Stimulated activated memory B cell treated with anti-CD40 and anti-IgM and Interleukin-4, amounts not matched to agents 10 μg/mL and 1 μg/mL and 100 μg/mL, for 72 hours (primary cell): ENCODE measurements at regions not wholly inside any gene's neighbourhood (a gene's known extent, or its start where the extent isn't known, plus 50 kb on each side); places are given as distances from the start of the nearest gene placed in this dataset.

Experiments used
- ATAC-seq: fragments of 150-1000 bp; cut with Tn5 transposase; 2 replicates; pipeline ENCODE4 v1.10.0; 2021
- H3K27ac Mint-ChIP-seq: one replicate; pipeline ENCODE4 v1.8.0; 2022; ENCODE audit warnings: mild to moderate bottlenecking, mixed read lengths
- H3K27me3 Mint-ChIP-seq: one replicate; pipeline ENCODE4 v1.8.0; 2022; ENCODE audit warnings: mixed read lengths
- H3K36me3 Mint-ChIP-seq: one replicate; pipeline ENCODE4 v1.8.0; 2022; ENCODE audit warnings: mixed read lengths
- H3K4me1 Mint-ChIP-seq: one replicate; pipeline ENCODE4 v1.8.0; 2022; ENCODE audit warnings: mixed read lengths
- H3K4me3 Mint-ChIP-seq: one replicate; pipeline ENCODE4 v1.8.0; 2022; ENCODE audit warnings: mild to moderate bottlenecking, moderate library complexity, mixed read lengths
- H3K9me3 Mint-ChIP-seq: one replicate; pipeline ENCODE4 v1.8.0; 2022; ENCODE audit warnings: mixed read lengths

DNA sequence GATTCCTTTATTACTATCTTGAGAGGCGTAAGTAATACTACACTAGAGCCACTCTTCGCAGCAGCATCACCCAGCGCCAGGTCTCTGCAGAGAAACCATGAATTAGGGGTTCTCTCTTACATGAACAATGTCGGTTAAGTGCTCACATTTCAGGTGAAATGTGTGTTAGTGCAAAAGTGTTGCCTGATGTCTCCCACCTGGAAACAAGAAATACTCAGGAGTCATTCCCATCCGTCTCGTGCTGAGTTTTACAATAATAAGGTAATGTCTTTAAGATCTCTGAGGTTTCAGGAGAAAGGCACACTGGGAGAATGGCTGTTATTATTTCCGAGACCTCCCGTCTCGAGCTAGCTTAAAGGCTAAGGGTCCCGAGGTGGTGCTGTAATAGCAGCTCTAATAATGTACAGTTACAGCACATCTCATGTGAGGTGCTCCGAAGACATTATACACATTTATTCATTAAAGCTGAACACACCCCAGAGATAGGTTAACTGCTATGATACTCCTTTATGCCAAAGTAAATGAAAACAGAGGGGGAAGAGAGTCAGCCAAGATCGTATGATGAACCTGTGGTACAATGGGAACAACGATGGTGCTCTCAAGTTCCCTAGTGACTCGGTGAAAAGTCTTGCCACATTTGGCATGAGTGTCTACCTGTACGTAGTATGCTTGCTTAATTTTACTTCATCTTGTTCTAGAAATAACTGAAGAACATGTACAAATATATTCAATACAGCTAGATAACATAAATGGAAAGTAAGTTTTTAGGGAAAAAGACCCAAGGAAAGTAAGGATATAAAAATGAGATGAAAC is 458.3 kb upstream of the CITED2 start:
- no peaks in the 10 kb centered on the region for H3K4me1 Mint-ChIP-seq
- no peaks in the 10 kb centered on the region for H3K36me3 Mint-ChIP-seq
- H3K4me3 Mint-ChIP-seq = no peak overlapping the region
- ATAC-seq = no peak
- no peak overlapping the region for H3K27ac Mint-ChIP-seq
- peaks cover 12% of the 10 kb centered on the region for H3K27me3 Mint-ChIP-seq
- H3K9me3 Mint-ChIP-seq = no peaks in the 10 kb centered on the region

DNA sequence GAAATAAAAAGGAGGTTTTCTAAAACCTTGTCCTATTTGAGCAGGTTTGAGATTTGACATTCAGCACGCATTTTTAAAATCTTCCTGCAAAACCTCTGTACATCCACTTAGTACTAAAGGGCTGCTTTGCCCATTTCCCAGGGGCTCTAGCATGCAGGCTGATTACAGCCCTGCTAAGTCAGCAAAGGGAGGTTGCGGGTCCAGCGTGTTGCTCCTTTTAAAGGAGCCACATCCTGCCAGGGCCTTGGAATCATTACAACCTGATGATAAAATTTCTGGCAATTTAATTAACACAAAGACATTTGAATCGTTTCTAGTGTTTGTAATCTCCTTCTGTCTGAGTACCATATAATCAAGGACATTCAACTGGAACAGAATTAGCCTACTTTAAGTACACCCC is 455.1 kb upstream of the CITED2 start:
- H3K27ac Mint-ChIP-seq = no peak overlapping the region
- peaks cover 12% of the 10 kb centered on the region for H3K27me3 Mint-ChIP-seq
- no peak for ATAC-seq
- H3K4me1 Mint-ChIP-seq = no peaks in the 10 kb centered on the region
- no peak overlapping the region for H3K4me3 Mint-ChIP-seq
- H3K9me3 Mint-ChIP-seq = no peaks in the 10 kb centered on the region
- H3K36me3 Mint-ChIP-seq = no peaks in the 10 kb centered on the region

DNA sequence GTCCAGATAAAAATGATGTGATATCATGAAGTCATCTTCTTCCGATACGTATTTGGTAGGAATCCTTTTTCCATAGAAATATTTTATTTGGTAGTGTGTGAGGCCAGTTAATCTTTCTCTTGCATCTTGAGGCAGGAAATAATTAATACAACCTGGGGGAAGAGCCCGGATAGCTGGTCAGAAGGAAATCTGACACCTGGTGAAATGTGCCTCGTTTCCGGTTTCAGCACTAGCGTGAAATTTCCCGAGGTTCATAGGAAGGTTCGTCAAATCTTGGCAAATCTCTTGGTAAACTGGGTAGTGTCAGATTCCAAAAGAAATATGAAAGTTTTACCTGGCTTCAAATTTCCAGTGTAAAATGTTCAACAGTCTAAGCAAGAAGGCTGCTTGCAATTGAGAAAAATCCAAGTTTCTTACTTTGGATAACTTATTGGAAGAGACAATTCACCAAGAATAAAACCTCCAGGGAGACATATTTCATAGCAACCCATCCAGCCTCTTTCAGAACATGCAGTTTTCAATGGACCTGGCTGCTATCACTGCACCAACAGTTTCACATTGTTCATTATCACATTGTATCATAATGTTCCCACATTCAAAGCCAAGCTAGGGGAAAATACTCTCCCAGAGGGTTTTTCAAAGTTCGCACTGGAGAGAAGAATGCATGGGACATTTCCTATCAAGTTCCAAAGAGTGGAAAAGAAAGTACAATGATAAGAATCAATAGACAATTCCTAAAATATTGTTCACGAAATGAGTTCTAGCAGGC is 454.5 kb upstream of the CITED2 start:
- Mint-ChIP-seq H3K27me3 (peaks cover 12% of the 10 kb centered on the region), H3K27ac (no peak overlapping the region), H3K9me3 (no peaks in the 10 kb centered on the region), H3K4me3 (no peak overlapping the region), H3K36me3 (no peaks in the 10 kb centered on the region), H3K4me1 (no peaks in the 10 kb centered on the region)
- no peak for ATAC-seq

GRCh38 chr6:139825935-139826374 is 451.5 kb upstream of the CITED2 start:
- peaks cover 9% of the 10 kb centered on the region for H3K27me3 Mint-ChIP-seq
- no peaks in the 10 kb centered on the region for H3K4me1 Mint-ChIP-seq
- no peak overlapping the region for H3K27ac Mint-ChIP-seq
- no peak overlapping the region for H3K4me3 Mint-ChIP-seq
- no peak for ATAC-seq
- H3K36me3 Mint-ChIP-seq = no peaks in the 10 kb centered on the region
- no peaks in the 10 kb centered on the region for H3K9me3 Mint-ChIP-seq

DNA sequence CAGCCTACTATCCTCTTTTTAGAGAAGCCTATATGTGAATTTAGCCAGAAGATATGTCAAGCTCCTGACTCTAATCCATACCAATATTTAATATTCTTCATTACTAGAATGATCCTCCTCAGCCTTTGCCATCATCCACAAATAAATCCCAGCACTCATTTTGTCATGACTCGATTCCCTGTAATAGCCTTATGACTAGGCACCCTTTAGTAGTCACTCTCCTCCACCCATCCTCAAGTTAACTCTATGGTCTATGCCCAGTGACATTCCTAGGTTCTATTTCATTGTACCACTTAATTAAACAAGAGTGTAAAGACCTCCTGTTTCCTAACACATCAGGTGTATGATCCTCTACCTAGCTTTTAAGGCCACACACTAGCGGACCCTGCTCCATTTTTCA is 450.4 kb upstream of the CITED2 start:
- no peaks in the 10 kb centered on the region for H3K4me1 Mint-ChIP-seq
- ATAC-seq = no peak
- H3K27me3 Mint-ChIP-seq = peaks cover 15% of the 10 kb centered on the region
- H3K36me3 Mint-ChIP-seq = no peaks in the 10 kb centered on the region
- H3K9me3 Mint-ChIP-seq = no peaks in the 10 kb centered on the region
- H3K4me3 Mint-ChIP-seq = no peak overlapping the region
- H3K27ac Mint-ChIP-seq = no peak overlapping the region

GRCh38 chr6:139823808-139824126 is 449.3 kb upstream of the CITED2 start:
- no peaks in the 10 kb centered on the region for H3K4me1 Mint-ChIP-seq
- no peaks in the 10 kb centered on the region for H3K36me3 Mint-ChIP-seq
- no peaks in the 10 kb centered on the region for H3K9me3 Mint-ChIP-seq
- H3K4me3 Mint-ChIP-seq = no peak overlapping the region
- no peak for ATAC-seq
- H3K27ac Mint-ChIP-seq = no peak overlapping the region
- peaks cover 14% of the 10 kb centered on the region for H3K27me3 Mint-ChIP-seq

GRCh38 chr6:139823099-139823807 is 448.8 kb upstream of the CITED2 start:
- no peaks in the 10 kb centered on the region for H3K4me1 Mint-ChIP-seq
- no peaks in the 10 kb centered on the region for H3K36me3 Mint-ChIP-seq
- H3K27me3 Mint-ChIP-seq = peaks cover 9% of the 10 kb centered on the region
- no peaks in the 10 kb centered on the region for H3K9me3 Mint-ChIP-seq
- no peak overlapping the region for H3K4me3 Mint-ChIP-seq
- ATAC-seq = no peak
- H3K27ac Mint-ChIP-seq = no peak overlapping the region

GRCh38 chr6:139821676-139822223 is 447.3 kb upstream of the CITED2 start:
- H3K9me3 Mint-ChIP-seq = no peaks in the 10 kb centered on the region
- H3K4me3 Mint-ChIP-seq = no peak overlapping the region
- no peaks in the 10 kb centered on the region for H3K36me3 Mint-ChIP-seq
- ATAC-seq = no peak
- H3K4me1 Mint-ChIP-seq = no peaks in the 10 kb centered on the region
- H3K27me3 Mint-ChIP-seq = peaks cover 11% of the 10 kb centered on the region
- no peak overlapping the region for H3K27ac Mint-ChIP-seq

DNA sequence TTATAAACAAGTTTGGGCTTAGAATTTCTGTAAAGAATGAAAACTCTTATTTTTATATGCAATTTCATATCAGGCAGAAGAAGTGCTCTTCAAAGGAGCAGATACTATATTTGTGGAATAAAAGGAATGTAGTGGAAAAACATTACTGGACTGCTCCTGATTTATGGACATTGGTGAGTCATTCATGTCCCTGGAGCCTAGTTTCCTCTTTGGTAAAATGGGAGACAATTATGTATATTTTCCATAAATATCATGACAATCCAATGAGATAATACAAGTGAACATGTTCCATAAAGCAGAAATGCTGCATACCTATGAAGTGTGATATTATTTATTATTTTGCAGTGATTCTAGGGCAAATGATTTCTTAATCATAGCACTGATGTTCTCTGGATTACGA is 445.8 kb upstream of the CITED2 start:
- no peaks in the 10 kb centered on the region for H3K9me3 Mint-ChIP-seq
- no peaks in the 10 kb centered on the region for H3K4me1 Mint-ChIP-seq
- H3K36me3 Mint-ChIP-seq = no peaks in the 10 kb centered on the region
- no peak overlapping the region for H3K4me3 Mint-ChIP-seq
- H3K27ac Mint-ChIP-seq = no peak overlapping the region
- peaks cover 19% of the 10 kb centered on the region for H3K27me3 Mint-ChIP-seq
- no peak for ATAC-seq

GRCh38 chr6:139819776-139820175 is 445.3 kb upstream of the CITED2 start:
- Mint-ChIP-seq H3K36me3 (no peaks in the 10 kb centered on the region), H3K27ac (no peak overlapping the region), H3K4me1 (no peaks in the 10 kb centered on the region), H3K27me3 (peaks cover 19% of the 10 kb centered on the region), H3K4me3 (no peak overlapping the region), H3K9me3 (no peaks in the 10 kb centered on the region)
- ATAC-seq = no peak

- no peak overlapping the region for H3K4me3 Mint-ChIP-seq
- ATAC-seq = no peak
- H3K4me1 Mint-ChIP-seq = no peaks in the 10 kb centered on the region
- peaks cover 9% of the 10 kb centered on the region for H3K27me3 Mint-ChIP-seq
- H3K27ac Mint-ChIP-seq = no peak overlapping the region
- H3K36me3 Mint-ChIP-seq = no peaks in the 10 kb centered on the region
- no peaks in the 10 kb centered on the region for H3K9me3 Mint-ChIP-seq
Measured at GRCh38 chr6:139812939-139813338, 438.5 kb upstream of the CITED2 start.

DNA sequence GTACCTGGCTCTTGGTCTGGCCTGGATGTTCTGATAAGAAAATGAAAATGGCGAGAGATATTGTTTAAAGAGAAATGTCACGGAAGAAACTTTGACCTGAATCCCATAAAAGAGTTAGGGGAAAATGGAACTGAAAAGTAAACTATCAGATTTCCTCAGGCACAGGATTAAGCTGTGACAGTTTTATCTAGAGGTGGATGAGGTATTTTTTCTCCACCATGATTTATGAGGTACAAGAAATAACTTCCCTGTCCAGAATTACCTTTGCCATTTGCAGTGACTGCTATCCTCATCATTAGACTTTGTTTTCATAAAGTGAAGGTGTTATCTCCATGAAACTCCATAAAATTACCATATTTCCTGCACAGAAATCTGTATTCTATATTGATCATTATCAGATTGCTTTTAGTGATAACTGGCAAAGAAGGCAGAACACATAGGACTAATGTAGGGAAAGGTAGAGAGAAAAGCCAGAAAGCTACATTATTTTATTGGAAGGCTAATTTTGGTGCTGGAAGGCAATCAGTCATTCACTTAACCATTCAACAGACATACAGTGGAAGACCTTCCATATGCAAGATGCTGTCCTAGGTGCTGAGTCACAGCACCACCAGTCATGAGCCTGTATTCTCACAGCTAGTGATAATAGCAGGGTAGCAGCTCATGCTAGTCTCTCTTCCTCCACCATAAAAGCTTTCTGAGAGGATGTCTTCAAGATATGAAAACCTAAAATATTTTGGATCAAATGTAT is 427.3 kb upstream of the CITED2 start:
- no peak for ATAC-seq

DNA sequence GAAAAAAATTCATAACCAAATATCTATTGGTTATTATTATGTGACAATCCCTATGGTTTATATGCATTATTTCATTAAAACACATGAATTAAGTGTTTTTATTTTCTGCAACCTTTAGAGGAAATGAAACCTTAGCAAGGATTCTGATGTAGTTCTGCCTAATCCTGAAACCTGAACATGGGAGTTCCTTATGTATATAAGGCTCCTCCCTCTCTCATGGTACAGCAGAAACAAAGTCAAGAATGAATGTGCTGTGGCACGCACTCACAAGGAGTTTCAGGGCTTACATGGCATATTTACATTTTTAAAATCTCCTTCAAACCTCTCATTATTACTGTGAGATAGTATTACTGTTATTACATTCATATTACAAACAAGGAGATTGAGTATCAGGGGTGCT is 426.4 kb upstream of the CITED2 start:
- peaks cover 9% of the 10 kb centered on the region for H3K27me3 Mint-ChIP-seq
- peaks cover 2% of the 10 kb centered on the region for H3K9me3 Mint-ChIP-seq
- peaks cover 5% of the 10 kb centered on the region for H3K36me3 Mint-ChIP-seq
- H3K4me3 Mint-ChIP-seq = no peak overlapping the region
- H3K4me1 Mint-ChIP-seq = peaks cover 9% of the 10 kb centered on the region
- peak; percentile 87 for ATAC-seq
- H3K27ac Mint-ChIP-seq = no peak overlapping the region

More for the DNA sequence above, 427.3 kb upstream of the CITED2 start:
- Mint-ChIP-seq H3K4me1 (peaks cover 9% of the 10 kb centered on the region), H3K9me3 (peaks cover 2% of the 10 kb centered on the region), H3K27me3 (peaks cover 9% of the 10 kb centered on the region), H3K36me3 (peaks cover 5% of the 10 kb centered on the region), H3K27ac (no peak overlapping the region), H3K4me3 (no peak overlapping the region)

- no peak overlapping the region for H3K4me3 Mint-ChIP-seq
- H3K9me3 Mint-ChIP-seq = peaks cover 4% of the 10 kb centered on the region
- peaks cover 10% of the 10 kb centered on the region for H3K27me3 Mint-ChIP-seq
Measured at GRCh38 chr6:139790527-139790926, 416.1 kb upstream of the CITED2 start.

More at GRCh38 chr6:139790527-139790926, 416.1 kb upstream of the CITED2 start:
- no peak overlapping the region for H3K27ac Mint-ChIP-seq
- H3K36me3 Mint-ChIP-seq = no peaks in the 10 kb centered on the region
- no peak for ATAC-seq
- H3K4me1 Mint-ChIP-seq = no peaks in the 10 kb centered on the region
